PC-3 (cell line): ENCODE measurements at regions not wholly inside any gene's neighbourhood (a gene's known extent, or its start where the extent isn't known, plus 50 kb on each side); places are given as distances from the start of the nearest gene placed in this dataset.

ENCODE experiments used
- ATAC-seq: fragments of 200-7000 bp; cut with Tn5 transposase; 2 replicates; pipeline ENCODE4 v1.9.1; 2020; ENCODE audit warnings: mild to moderate bottlenecking, moderate library complexity
- BruUV-seq: library from RNA; stranded (reverse); fragments of 400-500 nt; replicated peaks from 2 replicates; lab custom pipeline; 2021; lab: Mats Ljungman, UMichigan
- CTCF ChIA-PET: fragments of 300-600 bp; sonication (Branson Sonifier 250); formaldehyde crosslinking; loops from one replicate; lab custom pipeline; 2022; ENCODE audit warnings: antibody characterized with exemption; lab: Charles Lee
- POLR2A ChIA-PET: fragments of 300-600 bp; sonication (Branson Sonifier 250); formaldehyde crosslinking; loops from one replicate; lab custom pipeline; 2022; ENCODE audit warnings: antibody characterized with exemption; ENCODE audit not compliant: unreplicated experiment; lab: Charles Lee
- DNase-seq: peaks from one replicate; pipeline ENCODE4 v3.0.0-alpha.2; 2015
- H2AFZ ChIP-seq: fragments of 300-600 bp; sonication (generic); 2 replicates; pipeline ENCODE4 v1.6.0; 2016; ENCODE audit warnings: antibody characterized with exemption, low read length
- H3F3A ChIP-seq: fragments of 300-600 bp; sonication (generic); one replicate; pipeline ENCODE4 v1.6.0; 2017; ENCODE audit warnings: antibody characterized with exemption, low read length, control low read depth, mild to moderate bottlenecking; ENCODE audit not compliant: unreplicated experiment
- H3K27ac ChIP-seq: fragments of 300-600 bp; sonication (generic); 2 replicates; pipeline ENCODE4 v1.5.1; 2016; ENCODE audit warnings: mild to moderate bottlenecking, low read length
- H3K27me3 ChIP-seq: fragments of 300-600 bp; sonication (generic); 2 replicates; pipeline ENCODE4 v1.6.1; 2016; ENCODE audit warnings: low read length, mixed read lengths
- H3K36me3 ChIP-seq: fragments of 300-600 bp; sonication (generic); 2 replicates; pipeline ENCODE4 v1.6.1; 2016; ENCODE audit warnings: low read depth, mixed run types, low read length, mixed read lengths
- H3K4me1 ChIP-seq: fragments of 300-600 bp; sonication (generic); 2 replicates; pipeline ENCODE4 v1.5.1; 2016; ENCODE audit warnings: low read length; ENCODE audit not compliant: insufficient read depth
- H3K4me2 ChIP-seq: fragments of 300-600 bp; sonication (generic); 2 replicates; pipeline ENCODE4 v1.6.0; 2016; ENCODE audit warnings: low read length
- H3K4me3 ChIP-seq: fragments of 300-600 bp; sonication (generic); 2 replicates; pipeline ENCODE4 v1.5.1; 2016; ENCODE audit warnings: mild to moderate bottlenecking, low read length, mixed read lengths
- H3K79me2 ChIP-seq: fragments of 300-600 bp; sonication (generic); 2 replicates; pipeline ENCODE4 v1.6.1; 2017; ENCODE audit warnings: low read length, mixed read lengths
- H3K9ac ChIP-seq: fragments of 300-600 bp; sonication (generic); 2 replicates; pipeline ENCODE4 v1.6.0; 2016; ENCODE audit warnings: mild to moderate bottlenecking, low read length
- H3K9me2 ChIP-seq: fragments of 300-600 bp; sonication (generic); replicated peaks from 2 replicates; pipeline ENCODE4 v1.6.1; 2016; ENCODE audit warnings: mixed run types, low read length, mixed read lengths
- H3K9me3 ChIP-seq: fragments of 300-600 bp; sonication (generic); 2 replicates; pipeline ENCODE4 v1.6.1; 2016; ENCODE audit warnings: low read length, mixed read lengths
- H4K20me1 ChIP-seq: fragments of 300-600 bp; sonication (generic); 2 replicates; pipeline ENCODE4 v1.6.1; 2016; ENCODE audit warnings: low read length, mixed read lengths
- EZH2 ChIP-seq: fragments of 300-600 bp; sonication (generic); IDR thresholded peaks from one replicate; pipeline ENCODE4 v1.6.1; 2017; ENCODE audit warnings: antibody characterized with exemption, mild to moderate bottlenecking, low read length; ENCODE audit not compliant: unreplicated experiment
- EZH2phosphoT487 ChIP-seq: fragments of 300-600 bp; sonication (generic); IDR thresholded peaks from 2 replicates; pipeline ENCODE4 v1.6.1; 2018; ENCODE audit warnings: mild to moderate bottlenecking, antibody characterized with exemption, low read length, borderline replicate concordance
- intact Hi-C: fragments of 100-400 bp; cut with micrococcal nuclease; formaldehyde crosslinking; loops from 2 replicates; pipeline ENCODE4 v1.9.0; 2023
- TF ChIP-seq, protein P1 (sequence below): fragments of 300-600 bp; sonication (generic); conservative IDR thresholded peaks from 2 replicates; pipeline ENCODE4 v1.5.1; 2017; ENCODE audit warnings: antibody characterized with exemption, low read depth, mild to moderate bottlenecking, low read length

DNA sequence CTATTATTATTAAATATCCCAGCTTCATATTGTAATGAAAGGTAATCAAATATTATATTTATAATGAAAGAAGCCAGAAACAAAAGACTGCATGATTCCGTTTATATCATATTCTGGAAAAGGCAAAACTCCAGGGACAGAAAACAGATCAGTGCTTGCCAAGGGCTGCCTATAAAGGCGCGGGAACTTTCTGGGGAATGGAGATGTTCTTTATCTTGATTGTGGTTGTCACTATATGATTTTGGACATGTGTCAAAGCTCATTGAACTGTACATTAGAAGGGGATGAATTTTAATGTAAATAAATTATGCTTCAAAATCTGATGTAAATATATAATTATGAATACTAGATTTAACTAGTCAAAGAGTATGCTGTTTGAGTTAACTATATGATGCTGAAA is 115.4 kb upstream of the KRAS start:
- no peak overlapping the region for H3K4me2 ChIP-seq
- intact Hi-C loops, result no loop called here
- CTCF ChIA-PET, result no interaction called here
- no peak overlapping the region for H3K9ac ChIP-seq
- no peaks in the 10 kb centered on the region for H4K20me1 ChIP-seq
- POLR2A ChIA-PET, result interaction anchor here (0.6 kb wide), 1 partner anchor 14 kb away, joined by 3 read pairs; no protein-coding TSS in a partner anchor
- peaks cover 23% of the 10 kb centered on the region for H3K27me3 ChIP-seq
- no TSS peak for BruUV-seq
- no peaks in the 10 kb centered on the region for H3K9me2 ChIP-seq
- H3K79me2 ChIP-seq, result no peaks in the 10 kb centered on the region
- no peaks in the 10 kb centered on the region for H3F3A ChIP-seq
- H3K4me1 ChIP-seq, result no peaks in the 10 kb centered on the region
- H3K9me3 ChIP-seq, result no peaks in the 10 kb centered on the region
- TF ChIP-seq, protein P1, sequence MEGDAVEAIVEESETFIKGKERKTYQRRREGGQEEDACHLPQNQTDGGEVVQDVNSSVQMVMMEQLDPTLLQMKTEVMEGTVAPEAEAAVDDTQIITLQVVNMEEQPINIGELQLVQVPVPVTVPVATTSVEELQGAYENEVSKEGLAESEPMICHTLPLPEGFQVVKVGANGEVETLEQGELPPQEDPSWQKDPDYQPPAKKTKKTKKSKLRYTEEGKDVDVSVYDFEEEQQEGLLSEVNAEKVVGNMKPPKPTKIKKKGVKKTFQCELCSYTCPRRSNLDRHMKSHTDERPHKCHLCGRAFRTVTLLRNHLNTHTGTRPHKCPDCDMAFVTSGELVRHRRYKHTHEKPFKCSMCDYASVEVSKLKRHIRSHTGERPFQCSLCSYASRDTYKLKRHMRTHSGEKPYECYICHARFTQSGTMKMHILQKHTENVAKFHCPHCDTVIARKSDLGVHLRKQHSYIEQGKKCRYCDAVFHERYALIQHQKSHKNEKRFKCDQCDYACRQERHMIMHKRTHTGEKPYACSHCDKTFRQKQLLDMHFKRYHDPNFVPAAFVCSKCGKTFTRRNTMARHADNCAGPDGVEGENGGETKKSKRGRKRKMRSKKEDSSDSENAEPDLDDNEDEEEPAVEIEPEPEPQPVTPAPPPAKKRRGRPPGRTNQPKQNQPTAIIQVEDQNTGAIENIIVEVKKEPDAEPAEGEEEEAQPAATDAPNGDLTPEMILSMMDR, result no peak
- no peak for TF ChIP-seq EZH2
- no peak for TF ChIP-seq EZH2phosphoT487
- no peak overlapping the region for H3K27ac ChIP-seq
- DNase-seq (no peak), ATAC-seq (no peak)
- H2AFZ ChIP-seq, result no peak overlapping the region
- no peaks in the 10 kb centered on the region for H3K36me3 ChIP-seq
- no peak overlapping the region for H3K4me3 ChIP-seq

DNA sequence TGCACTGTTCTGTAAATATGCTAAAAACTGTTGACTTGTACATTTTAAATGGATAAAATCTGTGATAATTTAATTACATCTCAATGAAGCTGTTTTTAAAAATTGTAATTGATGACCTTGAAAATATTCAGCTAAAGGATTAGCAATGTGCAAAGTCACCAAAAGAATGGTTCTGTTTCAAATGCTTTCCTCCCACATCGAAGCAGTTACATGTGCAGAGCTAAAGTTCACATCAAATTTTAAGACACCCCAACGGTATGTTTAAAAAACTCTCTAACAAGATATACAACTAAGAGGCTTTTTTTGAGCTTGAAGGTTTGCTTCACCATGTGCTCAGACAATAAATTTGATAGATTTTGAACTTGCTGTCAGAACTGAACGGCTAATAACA is 114.6 kb upstream of the KRAS start:
- no peaks in the 10 kb centered on the region for H3F3A ChIP-seq
- CTCF ChIA-PET, result no interaction called here

More for the DNA sequence above, 114.6 kb upstream of the KRAS start:
- Histone ChIP-seq H3K27ac (no peak overlapping the region), H3K36me3 (no peaks in the 10 kb centered on the region), H3K4me1 (no peaks in the 10 kb centered on the region), H2AFZ (no peak overlapping the region), H3K4me2 (no peak overlapping the region), H3K79me2 (no peaks in the 10 kb centered on the region), H3K9ac (no peak overlapping the region), H4K20me1 (no peaks in the 10 kb centered on the region), H3K27me3 (peaks cover 23% of the 10 kb centered on the region), H3K9me3 (no peaks in the 10 kb centered on the region), H3K4me3 (no peak overlapping the region), H3K9me2 (no peaks in the 10 kb centered on the region)
- DNase-seq (no peak), ATAC-seq (no peak)
- TF ChIP-seq EZH2 (no peak), EZH2phosphoT487 (no peak)
- TF ChIP-seq, protein P1, result no peak
- intact Hi-C loops, result no loop called here
- no TSS peak for BruUV-seq
- POLR2A ChIA-PET, result no interaction called here
